ENCODE measurements at regions not wholly inside any gene's neighbourhood (a gene's known extent, or its start where the extent isn't known, plus 50 kb on each side); places are given as distances from the start of the nearest gene placed in this dataset.

DNA sequence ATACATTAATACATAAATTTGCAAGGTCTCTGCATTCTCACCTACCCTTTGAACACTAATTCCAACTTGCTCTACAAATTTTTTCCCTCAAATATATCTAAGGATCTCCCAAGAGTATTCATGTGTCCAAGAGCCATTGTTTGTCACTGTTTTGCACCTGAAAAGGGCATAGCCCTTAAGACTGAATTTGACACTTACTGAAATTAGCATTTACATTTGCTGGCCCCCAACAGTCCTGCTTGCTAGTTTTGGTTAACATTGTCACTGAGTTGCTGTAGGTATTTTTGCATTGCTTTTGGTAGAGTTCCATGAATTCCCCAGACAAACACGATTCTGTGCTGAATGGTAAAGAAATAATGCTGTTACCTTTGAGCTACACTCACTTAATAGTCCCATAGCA lies 57.3 kb downstream of the KCNA4 start:
- H2AFZ ChIP-seq (ENCODE audit: low read depth), result no peak overlapping the region
- H3K4me3 ChIP-seq (ENCODE audit: low read depth in 2 of 2, low read length in 1 of 2), result no peak overlapping the region
- WGBS (ENCODE audit: low lambda C conversion rate), result 0% methylated on average over 1 of the region's 1 CpG
- TF ChIP-seq JUND (IDR thresholded peaks at IDR 0.05) (no peak), ELF1 (IDR thresholded peaks at IDR 0.05) (no peak), TEAD4 (IDR thresholded peaks at IDR 0.05; ENCODE audit: borderline replicate concordance, insufficient read depth) (no peak), GABPA (IDR thresholded peaks at IDR 0.05; ENCODE audit: low read depth) (no peak), CHD2 (IDR thresholded peaks at IDR 0.05; ENCODE audit: low read length, partially characterized antibody) (no peak), FOSL2 (IDR thresholded peaks at IDR 0.05; ENCODE audit: borderline replicate concordance, low read depth) (no peak), FOXJ3 (CRISPR knock-in tag; IDR thresholded peaks at IDR 0.05) (no peak)
- no peaks in the 10 kb centered on the region for H3K79me2 ChIP-seq (ENCODE audit: insufficient read depth)
- H3K4me2 ChIP-seq, result no peak overlapping the region
- ChIA-PET POLR2A (no interaction called here), CTCF (no interaction called here)
- no peaks in the 10 kb centered on the region for H4K20me1 ChIP-seq (ENCODE audit: insufficient read depth)
- no peaks in the 10 kb centered on the region for H3K36me3 ChIP-seq (replicated peaks in 1 of 2; ENCODE audit: control insufficient read depth in 1 of 2, insufficient read depth in 2 of 2, low read length in 1 of 2)
- H3K27ac ChIP-seq (ENCODE audit: low read depth in 2 of 2, low read length in 1 of 2), result no peak overlapping the region
- no peaks in the 10 kb centered on the region for H3K9me3 ChIP-seq
- H3F3A ChIP-seq (replicated peaks; ENCODE audit: insufficient read depth), result no peaks in the 10 kb centered on the region
- DNase-seq, result no peak
- no peaks in the 10 kb centered on the region for H3K27me3 ChIP-seq (ENCODE audit: insufficient read depth)
- no peaks in the 10 kb centered on the region for H3K9me2 ChIP-seq
- H3K4me1 ChIP-seq (ENCODE audit: control insufficient read depth in 1 of 2, insufficient read depth in 2 of 2, low read depth in 1 of 2, low read length in 1 of 2), result no peaks in the 10 kb centered on the region
- no peak overlapping the region for H3K9ac ChIP-seq

DNA sequence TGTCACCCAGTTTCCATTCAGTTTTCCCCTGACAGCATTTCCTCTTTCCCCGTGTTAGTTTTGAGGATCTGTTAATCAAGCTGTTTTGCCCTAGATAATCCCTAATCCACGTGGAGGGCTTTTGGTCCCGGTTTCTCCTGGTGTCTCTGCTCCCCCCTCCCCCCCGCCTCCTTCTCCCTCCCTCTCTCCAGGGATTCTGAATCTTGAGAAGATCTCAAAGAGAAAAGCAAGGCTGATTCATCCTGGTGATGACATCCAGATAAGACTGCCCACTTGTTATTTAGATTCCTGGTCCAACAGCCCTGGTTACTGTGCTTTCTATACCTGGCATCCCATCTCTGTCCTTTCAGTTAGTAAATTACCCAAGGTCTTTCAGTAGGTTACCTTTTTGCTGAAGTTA lies 59.4 kb downstream of the KCNA4 start:
- POLR2A ChIA-PET, result no interaction called here

DNA sequence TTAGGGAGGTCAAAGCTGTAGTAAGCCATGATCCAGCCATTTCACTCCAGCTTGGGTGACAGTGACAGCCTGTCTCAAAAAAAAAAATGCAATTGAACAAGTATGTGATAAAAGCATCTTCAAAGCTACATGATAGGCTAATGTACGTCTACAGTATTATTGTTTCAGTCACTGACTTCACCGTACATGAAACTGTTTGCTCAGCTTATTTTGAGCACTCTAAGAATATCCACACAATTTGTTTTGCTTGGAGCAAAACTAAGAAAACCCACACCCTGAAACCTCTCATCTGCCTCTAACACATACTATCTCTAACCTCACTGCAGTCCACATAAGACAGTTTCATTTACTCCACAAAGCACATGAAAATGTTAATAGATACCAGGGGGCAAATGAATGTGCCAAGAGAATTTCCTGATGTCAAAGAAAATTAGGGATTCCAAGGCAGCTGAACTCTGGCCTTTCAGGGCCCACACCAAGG lies 60.7 kb downstream of the KCNA4 start:
- Histone ChIP-seq H3K4me3 (ENCODE audit: low read depth in 2 of 2, low read length in 1 of 2) (no peak overlapping the region), H4K20me1 (ENCODE audit: insufficient read depth) (no peaks in the 10 kb centered on the region), H3K9ac (no peak overlapping the region), H3K36me3 (replicated peaks in 1 of 2; ENCODE audit: control insufficient read depth in 1 of 2, insufficient read depth in 2 of 2, low read length in 1 of 2) (no peaks in the 10 kb centered on the region), H3K27ac (ENCODE audit: low read depth in 2 of 2, low read length in 1 of 2) (no peak overlapping the region), H3F3A (replicated peaks; ENCODE audit: insufficient read depth) (no peaks in the 10 kb centered on the region), H3K27me3 (ENCODE audit: insufficient read depth) (no peaks in the 10 kb centered on the region), H3K4me2 (no peak overlapping the region), H3K4me1 (ENCODE audit: control insufficient read depth in 1 of 2, insufficient read depth in 2 of 2, low read depth in 1 of 2, low read length in 1 of 2) (no peaks in the 10 kb centered on the region), H3K79me2 (ENCODE audit: insufficient read depth) (no peaks in the 10 kb centered on the region), H2AFZ (ENCODE audit: low read depth) (no peak overlapping the region), H3K9me3 (no peaks in the 10 kb centered on the region), H3K9me2 (no peaks in the 10 kb centered on the region)
- DNase-seq, result no peak
- ChIA-PET CTCF (interaction anchor here (0.6 kb wide), 1 partner anchor 57 kb away, joined by 3 read pairs; no protein-coding TSS in a partner anchor), POLR2A (no interaction called here)
- no peak for TF ChIP-seq PBX3 (IDR thresholded peaks at IDR 0.05)
- no peak for TF ChIP-seq CHD2 (IDR thresholded peaks at IDR 0.05; ENCODE audit: low read length, partially characterized antibody)
- TF ChIP-seq FOSL2 (IDR thresholded peaks at IDR 0.05; ENCODE audit: borderline replicate concordance, low read depth), result no peak
- no peak for TF ChIP-seq FOXJ3 (CRISPR knock-in tag; IDR thresholded peaks at IDR 0.05)
- TF ChIP-seq EP300 (IDR thresholded peaks at IDR 0.05; ENCODE audit: borderline replicate concordance in 1 of 2, low read depth in 1 of 2, low read length in 1 of 2), result no peak
- WGBS (ENCODE audit: low lambda C conversion rate), result 8% methylated on average over 2 of the region's 2 CpGs

More for the DNA sequence above, 59.4 kb downstream of the KCNA4 start:
- Histone ChIP-seq H3F3A (replicated peaks; ENCODE audit: insufficient read depth) (no peaks in the 10 kb centered on the region), H3K36me3 (replicated peaks in 1 of 2; ENCODE audit: control insufficient read depth in 1 of 2, insufficient read depth in 2 of 2, low read length in 1 of 2) (no peaks in the 10 kb centered on the region), H3K4me1 (ENCODE audit: control insufficient read depth in 1 of 2, insufficient read depth in 2 of 2, low read depth in 1 of 2, low read length in 1 of 2) (no peaks in the 10 kb centered on the region), H3K27me3 (ENCODE audit: insufficient read depth) (no peaks in the 10 kb centered on the region), H3K9ac (no peak overlapping the region), H3K4me3 (ENCODE audit: low read depth in 2 of 2, low read length in 1 of 2) (no peak overlapping the region), H3K27ac (ENCODE audit: low read depth in 2 of 2, low read length in 1 of 2) (no peak overlapping the region), H3K9me3 (no peaks in the 10 kb centered on the region), H4K20me1 (ENCODE audit: insufficient read depth) (no peaks in the 10 kb centered on the region), H2AFZ (ENCODE audit: low read depth) (no peak overlapping the region), H3K4me2 (no peak overlapping the region), H3K9me2 (no peaks in the 10 kb centered on the region), H3K79me2 (ENCODE audit: insufficient read depth) (no peaks in the 10 kb centered on the region)
- WGBS (ENCODE audit: low lambda C conversion rate), result 1% methylated on average over 4 of the region's 4 CpGs
- CTCF ChIA-PET, result no interaction called here
- no peak for DNase-seq
- TF ChIP-seq MEF2A (IDR thresholded peaks at IDR 0.05; ENCODE audit: borderline replicate concordance, low read depth), result no peak
- no peak for TF ChIP-seq PBX3 (IDR thresholded peaks at IDR 0.05)
- no peak for TF ChIP-seq TCF12 (IDR thresholded peaks at IDR 0.05)
